Suprapubic skin (tissue), 4 donors: ENCODE measurements at regions not wholly inside any gene's neighbourhood (a gene's known extent, or its start where the extent isn't known, plus 50 kb on each side); places are given as distances from the start of the nearest gene placed in this dataset.
"Not testable (repeated sequence)": the region's sequence is repeated elsewhere in the genome, so short reads cannot be mapped to it uniquely, and the experiment has no call there.

Source experiments
- DNase-seq, 2 donors: peaks; one replicate each; pipeline ENCODE4 v3.0.0-alpha.2; 2019; ENCODE audit warnings: low spot score in 2 of 2
- H3K27ac ChIP-seq: fragments of 200-600 bp; sonication (generic); one replicate; pipeline ENCODE4 v1.5.1; 2019
- H3K27me3 ChIP-seq: fragments of 200-600 bp; sonication (generic); one replicate; pipeline ENCODE4 v1.5.1; 2019
- H3K36me3 ChIP-seq: fragments of 200-600 bp; sonication (generic); one replicate; pipeline ENCODE4 v1.5.1; 2019
- H3K4me1 ChIP-seq: fragments of 200-600 bp; sonication (generic); one replicate; pipeline ENCODE4 v1.5.1; 2019
- H3K4me3 ChIP-seq: fragments of 200-600 bp; sonication (generic); one replicate; pipeline ENCODE4 v1.5.1; 2019; ENCODE audit warnings: mild to moderate bottlenecking
- H3K9me3 ChIP-seq: fragments of 200-600 bp; sonication (generic); one replicate; pipeline ENCODE4 v1.5.1; 2019
- WGBS: methylation state at CpG from one replicate; pipeline ENCODE4 v1.1.5; 2018; 5-methylcytosine and 5-hydroxymethylcytosine counted together

- WGBS, result 100% methylated on average over 4 of the region's 6 CpGs
- not testable (repeated sequence) for DNase-seq
These were observed 1956.7 kb downstream of the FOXD4L5 start for GRCh38 chr9:63328313-63328712.

GRCh38 chr9:63327211-63327610 lies 1957.8 kb downstream of the FOXD4L5 start:
- DNase-seq, H3K4me3 ChIP-seq, H3K4me1 ChIP-seq, H3K27me3 ChIP-seq, H3K36me3 ChIP-seq, H3K27ac ChIP-seq, H3K9me3 ChIP-seq: not testable (repeated sequence)
- 93% methylated on average over 3 of the region's 3 CpGs for WGBS

More at GRCh38 chr9:63328313-63328712, 1956.7 kb downstream of the FOXD4L5 start:
- not testable (repeated sequence) for H3K4me1 ChIP-seq, H3K27me3 ChIP-seq, H3K4me3 ChIP-seq, H3K9me3 ChIP-seq, H3K27ac ChIP-seq, H3K36me3 ChIP-seq

DNA sequence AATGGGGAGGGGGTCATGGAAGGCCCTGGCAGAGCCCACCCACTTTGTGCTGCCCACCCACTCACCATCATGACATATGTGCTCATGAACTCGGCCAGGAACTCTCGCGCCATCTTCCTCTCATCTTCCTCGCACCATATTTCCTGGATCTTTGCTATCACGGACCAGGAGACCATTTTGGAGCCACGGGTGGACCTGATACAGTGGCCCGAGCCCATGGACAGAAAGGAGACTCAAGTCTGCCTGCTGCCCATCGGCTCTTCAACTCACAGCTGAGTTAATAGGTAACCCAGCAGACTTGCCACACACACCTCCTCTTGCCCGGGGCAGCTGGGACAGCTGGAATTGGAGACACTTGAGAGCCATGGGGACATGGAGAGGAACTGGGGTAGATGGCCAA lies 1958.3 kb downstream of the FOXD4L5 start:
- not testable (repeated sequence) for H3K9me3 ChIP-seq, DNase-seq

DNA sequence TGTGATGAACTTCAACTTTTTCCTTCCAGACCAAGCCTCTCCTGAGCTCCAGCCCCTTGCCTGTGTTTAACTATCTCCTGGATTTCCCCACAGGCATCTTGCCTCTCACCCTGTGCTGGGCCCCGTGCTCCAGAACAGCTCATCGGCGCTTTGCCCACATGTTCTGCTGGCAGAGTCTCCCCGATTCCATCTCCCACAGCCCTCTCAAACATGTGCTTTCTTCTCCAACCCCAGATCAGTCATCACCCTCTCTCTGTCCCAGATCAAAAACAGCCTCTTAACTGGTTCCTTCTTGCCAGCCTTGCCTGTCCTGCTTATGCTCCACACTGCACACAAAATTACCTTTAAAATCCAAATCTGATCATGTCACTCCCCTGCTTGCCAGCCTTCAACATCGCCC lies 1959.3 kb downstream of the FOXD4L5 start:
- H3K4me1 ChIP-seq, H3K9me3 ChIP-seq, DNase-seq, H3K27ac ChIP-seq, H3K36me3 ChIP-seq, H3K4me3 ChIP-seq, H3K27me3 ChIP-seq: not testable (repeated sequence)
- WGBS, result 63% methylated on average over 5 of the region's 5 CpGs

More for the DNA sequence above, 1958.3 kb downstream of the FOXD4L5 start:
- not testable (repeated sequence) for H3K4me1 ChIP-seq, H3K36me3 ChIP-seq, H3K27ac ChIP-seq, H3K27me3 ChIP-seq, H3K4me3 ChIP-seq
- 89% methylated on average over 8 of the region's 9 CpGs for WGBS

GRCh38 chr9:63318093-63318492 lies 1966.9 kb downstream of the FOXD4L5 start:
- not testable (repeated sequence) for DNase-seq, H3K4me3 ChIP-seq, H3K27ac ChIP-seq, H3K36me3 ChIP-seq, H3K9me3 ChIP-seq, H3K27me3 ChIP-seq, H3K4me1 ChIP-seq
- WGBS, result 100% methylated on average over 6 of the region's 11 CpGs

GRCh38 chr9:63315387-63315786 lies 1969.6 kb downstream of the FOXD4L5 start:
- not testable (repeated sequence) for H3K36me3 ChIP-seq, H3K4me1 ChIP-seq, H3K27ac ChIP-seq, H3K4me3 ChIP-seq, H3K27me3 ChIP-seq, H3K9me3 ChIP-seq
- 81% methylated on average over 7 of the region's 8 CpGs for WGBS
- DNase-seq, result peak in 1 of 2 donors; percentile 50

DNA sequence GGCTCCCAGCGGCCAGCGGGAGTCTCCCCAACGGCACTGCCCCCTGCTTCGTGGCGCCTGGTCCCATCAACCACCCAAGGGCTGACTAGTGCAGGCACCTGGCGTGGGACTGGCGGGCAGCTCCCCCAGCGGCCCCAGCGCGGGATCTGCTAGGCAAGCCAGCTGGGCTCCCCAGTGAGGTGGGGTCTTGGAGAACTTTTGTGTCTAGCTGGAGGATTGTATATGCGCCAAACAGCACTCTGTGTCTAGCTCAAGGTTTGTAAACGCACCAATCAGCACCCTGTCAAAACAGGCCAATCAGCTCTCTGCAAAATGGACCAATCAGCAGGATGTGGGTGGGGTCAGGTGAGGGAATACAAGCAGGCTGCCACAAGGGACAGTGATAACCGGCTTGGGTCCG lies 1988.2 kb downstream of the FOXD4L5 start:
- not testable (repeated sequence) for H3K36me3 ChIP-seq, H3K9me3 ChIP-seq, H3K27me3 ChIP-seq, H3K4me3 ChIP-seq, H3K27ac ChIP-seq, H3K4me1 ChIP-seq
- 87% methylated on average over 6 of the region's 14 CpGs for WGBS
- DNase-seq, result peak in 1 of 2 donors; percentile 19

DNA sequence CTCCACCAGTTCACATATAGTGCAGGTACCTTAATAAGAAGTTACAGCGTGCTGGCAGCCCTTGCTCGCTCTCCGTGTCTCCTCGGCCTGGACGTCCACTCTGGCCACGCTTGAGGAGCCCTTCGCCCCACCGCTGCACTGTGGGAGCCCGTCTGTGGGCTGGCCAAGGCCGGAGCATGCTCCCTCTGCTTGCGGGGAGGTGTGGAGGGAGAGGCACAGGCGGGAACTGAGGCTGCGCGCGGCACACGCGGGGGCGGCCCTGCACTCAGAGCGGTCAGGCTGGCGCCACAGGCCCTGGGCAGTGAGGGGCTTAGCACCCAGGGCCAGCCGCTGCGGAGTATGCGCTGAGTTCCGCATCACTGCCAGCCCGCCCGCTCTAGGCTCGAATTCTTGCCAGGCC lies 1988.6 kb downstream of the FOXD4L5 start:
- H3K36me3 ChIP-seq, H3K27me3 ChIP-seq, H3K9me3 ChIP-seq, H3K27ac ChIP-seq, H3K4me3 ChIP-seq, H3K4me1 ChIP-seq: not testable (repeated sequence)
- WGBS, result 80% methylated on average over 1 of the region's 27 CpGs
- DNase-seq, result peak in 1 of 2 donors; percentile 25

DNA sequence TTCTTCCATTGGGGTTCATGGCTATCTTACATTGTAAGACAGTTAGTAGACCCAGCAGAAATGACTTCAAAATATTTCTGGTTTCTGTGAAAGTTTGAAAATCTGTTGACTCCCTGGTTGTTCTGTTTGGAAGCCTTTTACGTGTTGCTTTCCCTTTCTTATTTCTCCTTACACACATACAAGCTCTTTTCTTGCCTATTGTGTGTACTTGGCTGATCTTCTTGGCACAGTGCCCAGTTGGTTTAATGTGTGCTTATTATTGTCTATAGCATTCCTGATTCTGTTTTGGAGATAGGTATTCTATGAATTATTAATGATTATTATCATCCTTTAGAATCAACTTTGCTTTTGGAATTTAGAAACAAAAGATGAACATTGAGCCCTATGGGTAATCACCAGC lies 1995.0 kb downstream of the FOXD4L5 start:
- not testable (repeated sequence) for H3K36me3 ChIP-seq, H3K27me3 ChIP-seq, H3K9me3 ChIP-seq, H3K4me3 ChIP-seq, H3K27ac ChIP-seq, H3K4me1 ChIP-seq
- 27% methylated on average over 1 of the region's 1 CpG for WGBS
- peak; percentile 19 to 26 for DNase-seq
